ENCODE measurements at regions not wholly inside any gene's neighbourhood (a gene's known extent, or its start where the extent isn't known, plus 50 kb on each side); places are given as distances from the start of the nearest gene placed in this dataset.
"Not testable (repeated sequence)": the region's sequence is repeated elsewhere in the genome, so short reads cannot be mapped to it uniquely, and the experiment has no call there.

DNA sequence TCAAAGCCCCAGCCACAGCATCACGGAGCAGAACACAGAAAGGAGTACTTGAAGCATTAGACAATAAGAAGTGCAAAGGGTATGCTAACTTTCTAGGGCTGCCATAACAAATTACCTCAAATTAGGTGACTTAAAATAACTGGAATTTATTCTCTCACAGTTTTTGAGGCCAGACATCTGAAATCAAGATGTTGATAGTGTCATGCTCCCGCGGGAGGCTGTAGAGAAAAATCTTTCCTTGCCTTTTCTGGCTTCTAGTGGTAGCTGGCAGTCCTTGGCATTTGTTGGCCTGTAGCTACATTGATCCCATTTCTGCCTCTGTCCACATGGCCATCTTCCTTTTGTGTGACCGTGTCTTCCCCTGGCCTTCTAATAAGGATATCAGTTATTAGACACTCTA is 51.9 kb upstream of the SPDL1 start:
- DNase-seq, result no peak

DNA sequence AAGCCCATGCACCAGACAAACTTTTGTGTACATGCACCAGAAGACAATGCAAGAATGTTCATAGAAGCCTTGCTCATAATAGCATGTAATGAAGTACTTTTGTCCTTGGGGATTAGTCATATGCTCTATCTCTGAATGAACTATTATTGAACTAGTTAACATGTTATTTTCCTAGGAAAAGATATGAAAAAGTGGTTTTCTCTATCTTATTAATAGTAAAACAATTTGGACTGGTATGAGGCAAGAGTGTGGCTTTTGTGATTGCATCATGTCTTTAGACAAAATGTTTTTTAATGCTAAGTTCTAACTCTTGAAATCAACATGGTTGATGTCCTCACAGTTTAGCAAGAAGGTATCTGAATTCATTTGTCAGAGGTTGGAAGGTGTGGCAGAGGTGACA is 55.7 kb upstream of the SPDL1 start:
- DNase-seq, result no peak

DNA sequence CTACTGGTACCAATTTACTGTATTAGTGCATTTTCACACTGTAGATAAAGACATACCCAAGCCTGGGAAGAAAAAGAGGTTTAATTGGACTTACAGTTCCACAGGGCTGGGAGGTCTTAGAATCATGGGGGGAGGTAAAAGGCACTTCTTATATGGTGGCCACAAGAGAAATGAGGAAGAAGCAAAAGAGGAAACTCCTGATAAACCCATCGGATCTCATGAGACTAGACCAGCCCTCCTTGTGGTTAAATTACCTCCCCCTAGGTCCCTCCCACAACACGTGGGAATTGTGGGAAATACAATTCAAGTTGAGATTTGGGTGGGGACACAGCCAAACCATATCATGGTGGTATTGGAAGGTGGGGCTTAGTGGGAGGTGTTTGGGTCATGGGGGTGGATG is 56.5 kb upstream of the SPDL1 start:
- DNase-seq, result no peak

DNA sequence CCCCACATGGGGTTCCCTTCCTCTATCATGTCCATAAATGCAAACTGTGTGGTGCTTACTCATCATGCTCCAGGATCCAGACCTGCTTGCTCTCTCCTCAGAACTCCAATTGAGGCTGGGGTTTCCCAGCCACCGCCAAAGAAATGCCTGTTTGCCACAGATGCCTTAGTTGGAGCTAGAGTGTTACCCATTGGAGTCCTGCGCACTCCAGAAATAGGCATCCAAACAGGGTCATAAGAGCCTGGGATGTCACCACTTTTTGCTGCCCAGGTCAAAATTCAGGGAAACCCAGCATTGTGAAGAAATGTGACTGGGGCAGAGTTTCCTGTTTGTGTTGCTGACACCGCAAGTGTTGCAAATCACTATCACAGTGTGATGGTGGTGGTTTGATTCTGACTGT is 60.7 kb upstream of the SPDL1 start:
- no peak for DNase-seq

DNA sequence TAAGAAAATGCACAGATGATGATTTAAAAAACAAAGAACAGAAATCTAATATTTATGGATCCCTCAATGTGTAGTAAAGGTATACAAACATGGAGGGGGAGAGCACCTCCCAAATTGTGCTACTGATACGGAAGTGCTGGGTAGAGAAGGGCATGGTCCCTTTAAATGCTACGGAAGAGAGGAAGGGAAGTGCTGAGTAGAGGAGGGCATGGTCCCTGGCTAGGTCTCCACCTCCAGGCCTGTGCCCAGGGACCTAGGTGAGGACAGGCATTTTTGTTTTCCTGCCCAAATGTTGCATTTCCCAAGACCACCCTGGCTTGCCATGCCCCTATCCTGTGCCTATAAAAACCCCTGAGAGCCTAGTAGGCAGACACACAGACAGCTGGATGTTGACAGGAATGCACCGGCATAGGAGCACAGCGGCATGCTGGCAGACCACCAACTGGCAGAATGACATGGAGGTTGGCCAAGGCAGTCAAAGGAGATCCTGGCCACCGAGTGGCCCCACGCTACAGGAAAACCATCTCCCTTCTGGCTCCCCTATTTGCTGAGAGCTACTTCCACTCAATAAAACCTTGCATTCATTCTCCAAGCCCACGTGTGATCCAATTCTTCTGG is 62.1 kb upstream of the SPDL1 start:
- no peak for DNase-seq

DNA sequence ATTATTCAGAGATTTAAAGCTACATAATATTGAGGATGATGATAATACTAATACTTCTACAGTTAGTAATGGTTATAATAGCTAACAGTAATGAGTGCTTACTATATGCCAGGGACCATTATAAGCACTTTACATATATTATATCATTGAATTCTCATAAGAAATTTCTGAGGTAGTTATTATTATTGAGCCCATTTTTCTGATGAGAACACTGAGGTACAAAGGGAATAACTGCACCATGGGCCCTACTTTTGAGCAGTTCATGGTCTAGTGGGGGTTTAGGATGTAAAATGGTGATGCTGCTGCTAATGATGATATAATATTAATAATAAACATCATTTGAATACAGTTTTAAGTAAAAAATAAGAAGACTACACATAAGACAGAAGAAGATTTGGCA is 64.2 kb upstream of the SPDL1 start:
- DNase-seq, result no peak

DNA sequence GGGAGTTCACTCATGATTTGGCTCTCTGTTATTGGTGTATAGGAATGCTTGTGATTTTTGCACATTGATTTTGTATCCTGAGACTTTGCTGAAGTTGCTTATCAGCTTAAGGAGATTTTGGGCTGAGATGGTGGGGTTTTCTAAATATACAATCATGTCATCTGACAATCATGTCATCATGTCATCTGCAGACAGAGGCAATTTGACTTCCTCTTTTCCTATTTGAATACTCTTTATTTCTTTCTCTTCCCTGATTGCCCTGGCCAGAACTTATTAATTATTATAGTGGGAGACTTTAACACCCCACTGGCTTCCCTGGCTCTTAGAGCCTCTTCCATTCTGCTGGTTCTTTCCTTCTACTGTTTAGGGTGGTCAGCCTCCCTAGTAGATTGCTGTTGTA is 64.8 kb upstream of the SPDL1 start:
- DNase-seq, result not testable (repeated sequence)

DNA sequence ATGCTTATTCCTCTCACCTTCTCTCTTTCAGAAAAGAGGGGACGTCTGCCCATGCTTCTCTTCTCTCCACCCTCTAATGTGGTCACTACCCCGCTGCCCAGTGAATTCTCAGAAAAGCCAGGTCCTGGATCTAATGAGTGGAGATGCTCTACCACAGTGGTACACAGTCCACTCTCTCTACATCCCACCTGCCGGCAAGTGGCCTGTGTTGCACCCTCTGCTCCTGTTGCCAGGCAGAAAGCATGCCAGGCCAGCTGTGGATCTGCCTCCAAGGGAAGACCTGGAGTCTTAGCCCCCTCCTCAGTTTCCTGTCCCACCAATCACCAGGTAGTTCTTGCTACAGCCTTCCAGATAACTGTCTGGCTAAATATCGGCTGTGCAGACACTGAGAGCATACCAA is 71.2 kb upstream of the SPDL1 start:
- peak; percentile 7 for DNase-seq

DNA sequence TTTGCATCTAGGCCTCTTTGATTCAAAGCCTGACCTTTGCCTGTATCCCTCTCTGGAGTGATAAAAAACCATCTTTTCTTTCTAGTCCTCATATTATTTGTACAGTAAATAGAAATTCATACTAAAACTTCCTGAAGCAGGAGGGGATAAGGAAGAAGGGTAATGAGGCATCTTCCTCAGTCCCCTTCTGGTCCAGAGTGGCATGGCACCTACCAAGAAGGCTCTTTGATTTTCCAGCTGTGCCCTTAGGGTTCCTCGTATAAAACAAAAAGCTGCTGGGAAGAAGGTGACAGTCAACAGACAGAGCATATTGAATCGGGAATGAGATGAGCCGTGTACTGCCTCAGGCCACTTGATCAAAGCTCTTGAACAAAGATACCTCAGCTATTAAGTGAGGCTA is 71.9 kb upstream of the SPDL1 start:
- no peak for DNase-seq

DNA sequence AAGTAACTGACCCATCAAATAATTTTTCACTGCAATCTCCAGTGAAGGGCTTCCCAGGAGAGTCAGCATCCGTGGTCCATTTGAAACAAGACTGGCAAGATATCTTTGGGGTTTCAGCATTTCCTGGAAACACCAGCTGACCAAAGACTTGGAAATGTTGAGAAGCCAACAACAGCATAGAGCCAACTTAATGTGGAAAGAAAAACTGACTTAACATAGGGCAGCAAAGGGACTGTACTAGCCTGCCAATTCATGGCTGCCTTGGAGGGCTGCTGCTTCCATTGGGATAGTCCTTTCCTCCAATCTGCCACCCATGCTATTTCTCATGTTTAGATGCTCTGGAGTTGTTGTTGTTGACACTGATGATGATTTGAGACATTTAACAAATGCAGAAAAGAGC is 76.5 kb upstream of the SPDL1 start:
- no peak for DNase-seq

DNA sequence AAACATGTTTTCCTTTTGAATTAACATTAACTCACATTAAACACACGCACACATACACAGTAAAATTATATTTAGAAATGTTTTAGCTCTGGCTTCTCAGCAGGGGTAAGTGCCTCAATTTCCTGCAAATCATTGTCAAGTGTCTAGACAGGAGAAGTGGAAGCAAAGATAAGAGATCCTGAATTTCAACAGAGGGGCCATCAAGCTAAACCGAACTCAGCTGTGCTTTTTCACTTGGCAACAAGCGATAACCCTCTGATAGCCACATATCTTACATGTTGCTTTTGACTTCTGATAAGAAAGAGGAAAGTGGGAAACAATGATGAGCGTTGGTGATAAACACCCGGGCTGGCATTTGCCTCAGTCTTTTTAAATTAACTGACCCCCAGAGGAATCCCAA is 79.7 kb upstream of the SPDL1 start:
- DNase-seq, result no peak

DNA sequence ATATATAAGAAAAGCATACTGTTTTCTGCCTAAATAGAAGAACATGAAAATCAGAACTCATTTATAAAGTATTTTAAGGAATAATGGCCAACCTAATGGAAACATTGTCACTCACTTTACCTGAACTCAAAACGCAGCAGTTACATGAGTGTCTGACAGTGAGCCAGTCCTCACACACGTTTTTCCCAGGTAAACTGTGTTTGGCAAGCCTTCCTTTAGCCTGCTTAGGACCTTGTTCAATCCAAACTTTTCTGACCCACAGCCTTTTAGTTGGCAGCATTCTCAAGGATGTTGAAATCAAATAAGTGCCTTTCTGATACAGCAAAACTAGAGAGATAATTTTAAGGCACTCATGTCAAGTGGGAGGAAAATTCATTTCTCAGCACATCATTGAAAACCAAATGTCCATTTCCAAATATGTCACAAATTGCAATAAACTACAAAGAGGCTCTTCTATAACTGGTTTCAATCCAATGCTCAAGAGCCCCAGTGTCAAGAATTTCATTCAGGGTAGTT is 83.5 kb upstream of the SPDL1 start:
- DNase-seq, result no peak

DNA sequence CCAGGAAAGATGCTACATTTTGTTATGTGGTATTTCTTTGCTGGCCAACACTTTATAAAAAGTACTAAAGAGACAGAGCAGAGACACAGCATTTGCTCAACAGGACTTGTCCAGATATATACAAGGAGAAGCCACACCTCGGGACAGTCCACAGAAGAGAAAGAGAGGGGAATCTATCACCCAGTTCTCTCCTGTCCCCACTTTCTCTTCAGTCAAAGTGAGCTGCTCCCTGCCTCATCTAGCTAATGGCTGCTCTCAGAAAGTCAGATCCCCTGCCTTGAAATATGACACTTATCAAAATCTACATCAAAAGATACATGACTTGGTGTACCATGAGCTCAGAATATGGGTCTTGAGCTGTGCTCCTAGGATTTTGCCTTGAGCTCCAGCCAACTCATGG is 86.7 kb upstream of the SPDL1 start:
- DNase-seq, result no peak

DNA sequence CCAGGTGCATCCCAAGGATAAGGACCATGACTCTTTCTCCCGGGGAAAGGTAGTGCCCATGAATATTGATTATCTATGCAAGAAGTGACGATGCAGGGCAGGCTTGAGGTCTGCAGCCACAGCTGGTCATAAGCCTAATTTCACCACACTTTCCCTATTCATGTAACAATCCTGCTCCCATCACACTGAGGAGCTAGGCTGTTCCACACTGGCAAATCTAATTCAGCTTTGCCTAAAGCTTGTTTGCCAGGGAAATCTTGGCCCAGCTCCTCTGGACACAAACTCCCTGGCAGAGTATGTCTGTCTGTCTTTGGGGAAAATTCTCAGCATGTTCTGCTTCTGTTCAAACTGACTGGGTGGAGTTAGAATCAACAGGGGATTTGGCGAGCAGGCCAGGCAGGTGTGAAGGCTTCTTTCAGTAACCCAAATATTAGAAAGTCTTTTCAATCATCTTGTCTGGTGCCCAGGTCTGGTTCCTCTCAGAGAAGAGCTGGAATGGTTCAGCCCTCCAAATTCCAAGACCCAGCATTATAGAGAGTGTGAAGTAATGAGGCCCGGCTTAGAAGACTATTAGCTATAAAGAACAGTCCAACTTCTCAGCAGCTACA is 88.5 kb upstream of the SPDL1 start:
- no peak for DNase-seq

DNA sequence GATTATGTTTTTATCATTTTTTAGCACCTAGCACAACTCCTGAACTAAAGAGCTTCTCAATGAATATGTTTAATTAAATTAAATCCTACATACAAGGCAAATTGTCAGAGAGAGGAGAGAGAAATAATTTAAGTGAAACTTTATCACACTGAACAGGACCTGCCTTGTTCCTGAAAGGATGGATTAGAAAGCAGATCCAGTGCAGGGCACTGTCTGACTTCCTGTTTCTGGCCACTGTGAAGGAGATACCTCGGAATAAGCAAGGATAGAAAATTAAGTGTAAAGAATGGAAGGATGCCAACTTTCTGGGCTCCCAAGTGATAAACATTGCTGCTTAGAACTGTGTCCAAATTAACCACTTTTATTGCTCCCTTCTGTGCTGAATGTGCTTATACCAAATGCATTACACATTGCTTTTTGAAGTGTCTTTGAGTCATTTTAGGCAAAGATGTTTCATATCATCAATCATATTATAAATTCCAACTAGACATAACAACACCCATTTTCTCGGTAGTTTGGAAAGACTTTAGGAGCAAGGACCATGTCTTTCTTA is 89.1 kb upstream of the SPDL1 start:
- DNase-seq, result no peak

DNA sequence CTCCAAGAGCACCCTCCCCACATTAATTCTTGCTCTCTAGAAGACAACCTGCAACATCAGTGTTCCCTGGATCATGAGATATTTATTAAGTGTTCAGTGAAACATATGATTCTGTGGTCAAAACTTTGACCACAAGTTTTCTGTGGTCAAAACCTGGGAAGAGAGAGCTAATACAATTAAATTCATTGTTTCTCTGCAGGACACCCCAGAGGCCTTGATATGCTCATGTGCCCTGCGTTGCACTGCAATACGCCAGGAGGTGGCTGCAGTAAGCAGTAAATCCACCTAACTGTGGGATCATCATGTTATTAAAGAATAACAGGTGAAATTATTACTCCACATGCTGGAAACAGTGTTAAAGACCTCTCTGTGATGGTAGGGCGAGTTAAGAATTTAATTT is 109.3 kb upstream of the SPDL1 start:
- DNase-seq, result no peak

DNA sequence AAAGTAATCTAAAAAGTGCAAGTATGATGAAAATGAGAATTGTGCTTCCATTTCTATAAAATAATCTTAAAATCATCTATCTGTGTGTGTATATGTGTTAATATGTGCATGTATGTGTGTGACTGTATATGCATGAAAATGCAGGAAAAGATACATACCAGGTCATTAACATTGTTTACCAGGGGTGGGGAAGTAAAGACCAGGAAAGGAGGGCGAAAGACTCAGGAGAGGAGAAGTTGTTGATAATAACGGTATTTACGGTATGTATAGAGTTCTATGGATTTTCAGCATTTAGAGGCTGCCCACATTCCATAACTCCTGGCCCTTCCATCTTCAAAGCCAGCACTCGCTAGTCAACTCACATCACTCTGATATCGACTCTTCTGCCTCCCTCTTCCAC is 111.0 kb upstream of the SPDL1 start:
- DNase-seq, result no peak

DNA sequence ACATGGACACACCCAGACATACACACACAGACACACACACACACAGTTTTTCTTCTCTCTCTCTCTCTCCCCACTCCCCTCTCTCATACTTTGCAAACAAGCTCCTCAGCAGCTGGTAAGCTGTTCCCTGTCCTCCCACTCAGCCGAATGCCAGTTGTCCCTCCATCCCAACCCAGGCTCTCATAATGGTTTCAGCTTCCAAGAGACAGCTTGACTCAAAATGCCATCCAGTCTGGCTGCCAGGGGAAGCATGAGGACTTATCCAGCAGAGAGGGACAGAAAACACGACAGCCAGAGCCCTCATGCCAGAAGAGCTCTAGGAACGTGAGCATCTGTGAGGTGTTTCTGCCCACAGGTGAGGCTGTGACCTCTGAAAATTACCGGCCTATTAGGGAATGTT is 112.6 kb upstream of the SPDL1 start:
- no peak for DNase-seq

DNA sequence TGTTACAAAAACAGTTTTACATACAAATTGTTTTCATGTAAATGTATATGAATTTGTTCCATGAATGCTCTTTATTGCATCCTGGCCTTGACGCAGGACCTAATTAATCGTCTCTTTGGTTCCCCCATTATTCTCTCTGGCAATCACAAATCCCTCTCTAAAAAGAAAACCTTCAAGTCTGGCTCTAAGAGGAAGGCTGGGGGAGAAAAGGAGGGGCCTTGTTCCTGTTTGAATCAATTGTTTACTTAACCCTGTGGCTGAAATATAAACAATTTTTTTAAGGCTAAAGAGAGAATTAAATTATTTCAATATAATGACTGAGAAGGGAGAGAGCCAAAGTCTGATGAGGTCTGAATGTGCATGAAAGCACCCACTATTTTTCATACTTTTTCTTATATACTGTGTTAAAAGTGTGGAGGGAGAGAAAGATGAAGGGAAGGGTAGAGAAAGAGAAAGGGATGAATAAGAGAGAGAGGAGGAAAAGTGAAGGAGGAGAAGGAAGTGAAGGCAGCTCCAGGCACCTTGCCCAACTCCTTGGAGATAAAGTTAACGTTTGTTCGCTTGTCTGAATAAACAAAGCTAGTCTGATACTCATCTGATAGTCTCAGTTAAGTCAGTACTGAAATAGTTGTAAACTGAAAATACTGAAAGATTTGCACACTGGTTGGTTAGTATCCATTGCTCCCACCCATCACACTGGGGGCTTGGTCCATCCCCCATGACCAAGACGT is 116.4 kb upstream of the SPDL1 start:
- DNase-seq, result no peak

DNA sequence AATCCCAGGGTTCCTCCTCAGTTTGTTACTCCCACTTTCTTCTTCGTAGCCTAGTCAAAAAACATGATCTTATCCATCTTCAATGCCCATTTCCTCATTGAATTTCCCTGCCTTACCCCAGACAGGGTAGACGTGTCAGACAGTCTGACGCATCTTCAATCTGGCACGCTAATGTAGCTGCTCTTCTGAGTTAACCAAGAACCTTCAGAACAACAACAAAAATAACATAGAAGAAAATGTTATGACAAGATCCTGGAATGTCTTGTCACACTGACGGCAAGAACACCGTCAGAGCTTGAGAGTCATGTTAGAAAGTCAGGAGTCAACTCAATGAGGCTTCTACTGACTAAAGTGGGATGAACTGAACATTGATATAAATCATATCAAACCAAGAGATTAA is 122.7 kb upstream of the SPDL1 start:
- no peak for DNase-seq

DNA sequence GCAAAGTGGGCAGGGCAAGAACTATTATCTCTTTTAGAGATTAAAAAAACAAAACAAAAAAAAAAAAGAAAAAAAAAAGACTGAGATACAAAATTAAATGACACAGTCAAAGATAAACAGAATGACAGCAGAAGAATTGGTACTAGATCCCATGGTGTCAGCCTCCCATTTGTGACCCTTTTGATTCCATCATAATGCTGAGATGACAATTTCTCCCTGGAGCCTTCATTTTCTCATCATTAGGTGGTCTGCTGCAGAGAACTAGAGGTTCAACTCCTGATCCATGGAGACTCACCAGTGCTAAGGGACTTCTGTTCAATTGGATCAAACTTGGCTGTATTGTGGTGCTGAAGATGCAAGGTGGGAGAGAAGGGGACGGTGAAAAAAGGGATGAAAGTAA is 123.5 kb upstream of the SPDL1 start:
- no peak for DNase-seq

DNA sequence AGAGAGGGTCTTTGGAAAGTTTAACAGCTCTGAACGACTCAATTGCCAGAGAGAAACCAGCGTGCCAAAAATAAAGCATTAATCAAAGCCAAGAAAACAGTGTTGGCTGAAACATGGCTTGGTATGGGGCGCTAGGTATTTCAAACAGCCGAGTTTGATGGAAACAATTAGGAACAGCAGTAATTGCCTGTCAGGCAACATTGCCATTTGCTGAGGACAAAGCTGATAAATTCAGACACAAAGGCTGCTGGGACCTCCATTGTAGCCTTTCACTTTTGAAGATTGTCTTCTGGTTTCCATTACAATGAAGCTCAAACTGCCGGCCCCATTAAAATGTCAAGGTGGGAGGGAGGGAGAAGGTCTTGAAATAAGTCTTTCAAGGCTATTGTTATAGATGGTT is 125.4 kb upstream of the SPDL1 start:
- DNase-seq, result no peak

DNA sequence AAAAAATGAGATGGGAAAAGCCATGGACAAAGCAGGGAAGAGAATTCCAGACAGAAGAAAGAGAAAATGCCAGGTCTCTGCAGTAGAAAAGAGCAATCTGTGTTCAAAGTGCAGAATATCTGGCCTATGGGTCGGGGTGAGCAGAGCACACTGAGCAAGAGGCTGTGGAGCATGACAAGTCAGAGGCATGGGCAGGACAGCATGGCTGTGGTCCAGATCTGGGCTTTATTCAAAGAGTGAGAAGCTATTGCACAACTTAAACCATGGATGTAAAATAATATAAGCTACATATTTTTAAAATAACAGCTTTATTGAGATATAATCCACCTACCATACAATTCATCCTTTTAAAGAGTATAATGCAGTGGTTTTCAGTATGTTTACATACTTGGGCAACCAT is 133.1 kb upstream of the SPDL1 start:
- DNase-seq, result no peak

DNA sequence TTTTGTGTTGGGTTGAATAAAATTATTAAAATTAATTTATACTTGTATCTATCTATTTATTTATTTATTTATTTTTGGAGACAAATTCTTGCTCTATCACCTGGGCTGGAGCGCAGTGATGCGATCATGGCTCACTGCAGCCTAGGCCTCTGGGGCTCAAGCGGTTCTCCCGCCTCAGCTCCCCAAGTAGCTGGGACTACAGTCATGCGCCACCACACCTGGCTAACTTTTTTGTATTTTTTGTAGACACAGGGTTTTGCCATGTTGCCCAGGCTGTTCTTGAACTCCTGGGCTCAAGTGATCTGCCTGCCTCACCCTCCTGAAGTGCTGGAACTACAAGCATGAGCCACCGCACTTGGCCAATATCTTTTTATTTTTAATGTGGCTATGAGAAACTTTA is 134.7 kb upstream of the SPDL1 start:
- no peak for DNase-seq
